GM18868 (cell line): ENCODE measurements at regions not wholly inside any gene's neighbourhood (a gene's known extent, or its start where the extent isn't known, plus 50 kb on each side); places are given as distances from the start of the nearest gene placed in this dataset.
A peak's percentile ranks its signal among the peaks of the same experiment; 100 is the strongest.

Experiments used
- ATAC-seq: cut with Tn5 transposase; IDR thresholded peaks from one replicate; pipeline ENCODE4 v1.9.1; 2021; ENCODE audit warnings: mild to moderate bottlenecking, moderate library complexity; ENCODE audit not compliant: unreplicated experiment

GRCh38 chr3:189548053-189548452 lies 83.1 kb upstream of the TP63 start:
- no peak for ATAC-seq

GRCh38 chr3:189551007-189551406 lies 80.2 kb upstream of the TP63 start:
- no peak for ATAC-seq

GRCh38 chr3:189554868-189555557 lies 76.2 kb upstream of the TP63 start:
- ATAC-seq: no peak

DNA sequence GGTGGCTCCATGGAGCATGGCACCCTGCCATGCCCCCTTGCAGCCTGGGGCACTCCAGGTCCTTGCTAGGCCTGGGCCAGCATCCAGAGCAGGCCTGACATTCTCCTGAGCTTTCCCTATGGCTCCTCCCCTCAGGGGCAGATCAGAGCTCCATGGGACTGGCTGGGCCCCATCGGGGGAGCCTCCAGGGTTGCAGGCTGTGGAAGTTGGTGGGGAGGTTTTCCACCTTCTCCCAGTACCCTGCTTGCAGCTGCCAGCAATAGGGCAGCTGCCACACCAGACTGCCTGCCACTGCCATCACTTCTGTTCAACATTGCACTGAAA lies 75.7 kb upstream of the TP63 start:
- no peak for ATAC-seq

- no peak for ATAC-seq
These were observed 73.4 kb upstream of the TP63 start for GRCh38 chr3:189557824-189558223.

- ATAC-seq: no peak
These were observed 69.9 kb upstream of the TP63 start for GRCh38 chr3:189561256-189561655.

GRCh38 chr3:189563853-189564563 lies 67.2 kb upstream of the TP63 start:
- peak; percentile 68 for ATAC-seq

DNA sequence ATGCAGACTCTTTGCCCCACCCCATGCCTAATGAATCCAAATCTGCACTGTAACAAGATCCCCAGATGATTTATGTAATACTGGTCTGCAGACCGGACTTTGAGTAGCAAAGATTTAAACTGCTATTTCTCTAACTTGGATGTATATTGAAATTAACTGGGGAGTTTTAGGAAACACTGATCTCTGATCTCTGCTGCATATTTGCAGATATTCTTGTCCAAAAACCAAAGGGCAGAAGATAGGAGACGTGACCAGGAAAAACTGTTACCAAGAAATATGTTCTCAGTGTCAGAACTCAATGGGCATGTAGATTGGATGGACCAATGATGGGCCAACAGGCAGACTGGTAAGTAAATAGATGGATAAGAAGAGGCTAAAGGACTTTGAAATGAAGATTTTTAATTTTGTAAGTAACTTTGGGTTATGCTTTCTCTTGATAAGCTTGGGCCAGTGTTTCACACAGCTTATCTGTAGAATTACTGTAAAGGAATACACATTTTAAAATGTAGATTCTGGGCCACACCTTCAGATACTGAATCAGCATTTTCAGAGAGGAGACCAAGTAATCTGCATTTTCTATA lies 64.5 kb upstream of the TP63 start:
- ATAC-seq: no peak

- ATAC-seq: peak; percentile 8
These were observed 63.9 kb upstream of the TP63 start for GRCh38 chr3:189567322-189567721.

- ATAC-seq: peak; percentile 41
These were observed 63.3 kb upstream of the TP63 start for GRCh38 chr3:189567766-189568420.

DNA sequence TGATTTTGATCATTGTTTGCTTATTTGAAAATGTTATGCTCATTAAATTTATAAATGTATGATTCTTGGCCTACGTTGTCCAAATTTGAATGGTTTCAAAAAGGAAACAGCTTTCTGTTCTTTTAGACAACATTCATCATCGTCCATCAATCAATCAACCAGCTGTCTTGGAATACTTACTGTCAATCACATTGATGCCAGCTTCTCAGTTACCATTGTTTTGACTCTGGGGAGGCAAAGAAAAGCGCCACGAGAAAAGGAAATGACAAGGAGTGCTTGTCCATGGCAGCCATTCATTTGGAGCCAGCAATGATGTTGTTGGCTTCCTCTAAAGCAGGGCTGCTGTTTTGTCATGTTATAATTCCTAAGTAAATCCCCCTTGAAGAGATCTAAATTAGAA lies 62.2 kb upstream of the TP63 start:
- ATAC-seq: no peak

DNA sequence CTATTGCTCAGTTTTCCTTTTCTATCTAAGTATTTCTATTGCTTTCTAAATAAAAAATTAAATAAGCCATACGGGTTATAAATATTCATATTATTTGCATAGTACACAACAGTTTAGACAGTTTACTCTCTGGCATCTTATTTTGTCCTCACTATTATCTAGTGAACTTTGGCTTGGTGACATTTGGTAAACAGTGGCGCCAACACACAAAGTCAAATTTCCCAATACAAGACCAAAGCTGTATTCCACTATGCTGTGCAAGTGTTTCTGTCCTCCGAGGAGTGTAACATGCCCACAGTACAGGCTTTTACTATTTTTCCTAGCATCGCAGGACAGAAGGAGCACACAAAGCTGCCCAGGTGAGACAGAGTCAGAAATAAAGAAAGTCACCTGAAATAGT lies 61.7 kb upstream of the TP63 start:
- no peak for ATAC-seq

- peak; percentile 49 for ATAC-seq
These were observed 60.3 kb upstream of the TP63 start for GRCh38 chr3:189570916-189571315.

DNA sequence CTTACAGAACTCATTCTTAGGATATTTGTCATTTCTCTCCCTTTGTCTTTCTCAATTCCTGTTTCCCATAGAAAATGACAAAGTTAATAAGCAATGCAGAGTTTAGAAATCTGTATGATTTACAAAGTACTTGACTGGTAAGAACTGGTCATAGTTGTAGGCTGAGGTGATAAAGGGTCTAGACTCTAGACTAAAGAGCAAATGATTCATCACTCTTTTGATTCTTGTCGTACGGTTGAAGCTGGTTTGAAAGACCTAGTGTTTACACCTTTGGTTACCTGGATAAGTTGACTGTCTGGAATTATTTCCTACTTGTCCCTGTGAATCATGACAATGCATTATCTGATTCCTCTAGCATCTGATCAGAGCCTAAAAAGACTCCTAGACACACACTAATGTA lies 58.9 kb upstream of the TP63 start:
- ATAC-seq: no peak

DNA sequence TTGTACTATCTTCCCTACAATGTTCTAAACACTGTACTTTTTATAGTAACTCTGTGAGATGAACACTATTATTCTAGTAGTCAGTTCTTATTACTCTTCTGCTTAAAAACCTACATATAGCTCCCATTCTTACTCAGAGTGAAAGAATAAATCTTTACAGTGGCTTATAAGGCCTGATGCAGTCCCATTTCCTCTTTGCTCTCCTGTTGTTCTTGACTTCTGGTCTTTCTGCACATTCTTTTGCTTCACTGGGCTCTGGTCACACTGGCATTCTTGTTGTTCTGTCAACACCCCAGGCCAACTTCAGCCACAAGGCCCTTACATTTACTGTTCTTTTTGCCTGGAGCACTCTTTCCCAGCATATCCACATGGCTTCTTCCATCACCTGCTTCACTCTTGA lies 58.2 kb upstream of the TP63 start:
- ATAC-seq: peak; percentile 63

DNA sequence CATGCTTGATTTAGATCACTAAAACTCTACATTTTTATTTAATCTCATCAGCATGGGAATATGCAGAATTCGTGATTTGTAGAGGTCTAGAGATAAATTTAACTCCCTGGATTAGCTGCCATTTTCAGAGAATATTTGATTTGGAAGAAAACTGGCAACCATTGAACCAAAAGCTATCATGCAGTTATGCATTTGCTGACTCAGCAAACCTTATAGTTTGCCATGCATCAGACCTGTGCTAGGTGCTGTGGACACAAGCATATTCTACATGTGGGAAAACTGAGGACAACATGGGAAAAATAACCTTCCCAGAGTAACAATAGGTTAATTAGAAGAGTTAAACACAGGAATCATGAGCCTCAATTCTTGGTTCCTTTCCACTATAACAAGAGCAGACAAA lies 54.7 kb upstream of the TP63 start:
- no peak for ATAC-seq

DNA sequence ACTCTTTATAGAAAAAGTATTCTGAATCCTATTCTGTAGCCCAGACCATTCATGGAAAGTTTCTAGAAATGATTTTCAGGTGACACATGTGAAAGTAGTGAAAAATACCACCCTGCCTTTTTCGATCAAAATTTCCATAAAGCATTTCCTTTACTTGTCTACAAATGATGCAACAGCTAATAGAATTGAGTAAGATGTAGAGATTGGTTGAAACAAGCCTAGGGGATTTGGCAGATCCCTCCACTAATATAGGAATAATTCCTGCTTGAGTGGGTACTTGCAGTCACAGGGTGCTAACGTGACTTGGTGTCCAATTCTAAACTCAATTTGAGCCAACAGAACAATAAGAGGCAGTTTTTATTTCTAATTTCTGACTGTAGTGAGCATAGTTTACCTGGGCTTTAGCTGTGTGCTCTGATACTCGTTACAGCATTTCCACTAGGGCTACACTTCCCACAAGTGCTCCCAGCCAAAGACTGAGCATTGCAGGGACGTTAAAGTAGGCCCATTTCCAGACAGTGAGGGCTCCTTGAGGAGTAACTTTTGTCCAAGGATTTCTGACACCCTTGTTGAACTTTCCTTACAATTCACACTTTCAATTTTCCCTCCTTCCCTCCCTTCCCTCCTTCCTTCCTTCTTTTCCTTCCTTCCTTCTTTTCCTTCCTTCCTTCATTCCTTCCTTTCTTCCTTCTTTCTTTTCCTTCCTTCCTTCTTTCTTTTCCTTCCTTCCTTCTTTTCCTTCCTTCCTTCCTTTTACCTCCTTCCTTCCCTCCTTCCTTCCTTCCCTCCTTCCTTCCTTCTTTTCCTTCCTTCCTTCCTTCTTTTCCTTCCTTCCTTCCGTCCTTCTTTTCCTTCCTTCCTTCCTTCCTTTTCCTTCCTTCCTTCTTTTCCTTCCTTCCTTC lies 53.9 kb upstream of the TP63 start:
- no peak for ATAC-seq

DNA sequence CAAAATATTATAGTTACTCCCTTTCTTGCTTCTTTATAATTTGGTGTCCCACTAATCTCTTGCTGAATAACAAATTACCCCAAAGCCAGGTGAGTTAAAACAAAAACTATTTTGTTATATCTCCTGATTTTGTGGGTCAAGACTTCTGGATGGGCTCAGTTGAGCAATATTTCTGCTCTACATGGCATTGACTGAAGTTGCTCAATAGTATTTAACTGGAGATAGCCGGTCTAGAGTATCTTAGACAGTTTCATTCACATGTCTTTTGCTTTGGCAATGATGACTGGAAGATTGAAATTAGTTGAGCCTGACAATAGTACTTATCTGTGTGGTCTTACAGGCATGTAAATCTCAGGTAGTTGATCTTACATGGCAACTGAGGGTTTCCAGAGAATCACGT lies 51.0 kb upstream of the TP63 start:
- ATAC-seq: no peak
